HCT116 (cell line): ENCODE measurements at regions not wholly inside any gene's neighbourhood (a gene's known extent, or its start where the extent isn't known, plus 50 kb on each side); places are given as distances from the start of the nearest gene placed in this dataset.

ENCODE experiments used
- ATAC-seq: fragments of 200-7000 bp; cut with Tn5 transposase; 2 replicates; pipeline ENCODE4 v1.9.1; 2020; ENCODE audit warnings: mild to moderate bottlenecking, moderate library complexity
- BruUV-seq: library from RNA; stranded (reverse); fragments of 400-500 nt; replicated peaks from 2 replicates; lab custom pipeline; 2021; lab: Mats Ljungman, UMichigan
- CTCF ChIA-PET: fragments of 300-600 bp; sonication (Branson Sonifier 250); formaldehyde crosslinking; loops from one replicate; lab custom pipeline; 2021; ENCODE audit warnings: antibody characterized with exemption; lab: Charles Lee
- POLR2A ChIA-PET: fragments of 300-600, 350-600 bp; sonication (Branson Sonifier 250); formaldehyde crosslinking; loops from one replicate; lab custom pipeline; 2021; ENCODE audit warnings: antibody characterized with exemption; lab: Charles Lee
- RAD21 ChIA-PET, 2 experiments: fragments of 300-600 bp; sonication (Branson Sonifier 250); formaldehyde crosslinking; loops; one replicate each; lab custom pipeline; 2023; ENCODE audit warnings: low total read pairs in 2 of 2; ENCODE audit not compliant: uncharacterized antibody in 2 of 2, unreplicated experiment in 2 of 2, low non-redundant PET in 1 of 2; lab: Charles Lee
- DNase-seq: peaks from one replicate; pipeline ENCODE4 v3.0.0-alpha.2; 2010; ENCODE audit warnings: low read depth, low spot score
- H2AFZ ChIP-seq: fragments of 200-600 bp; shearing (Covaris generic), sonication (generic); 2 replicates; pipeline ENCODE4 v1.6.1; 2017; ENCODE audit warnings: low read depth, mixed run types, mixed read lengths, antibody characterized with exemption, low read length; ENCODE audit not compliant: poor library complexity, severe bottlenecking
- H3K27ac ChIP-seq: 2 replicates; pipeline ENCODE4 v1.5.1; 2012; ENCODE audit warnings: low read depth, low read length
- H3K27me3 ChIP-seq: fragments of 200-600 bp; sonication (generic); 2 replicates; pipeline ENCODE4 v1.6.1; 2016; ENCODE audit warnings: mixed run types, low read length, mixed read lengths; ENCODE audit not compliant: insufficient read depth
- H3K36me3 ChIP-seq, 2 experiments: fragments of 200-500 bp in 1 of 2; fragments of 200-600 bp in 1 of 2; sonication (Bioruptor generic) in 1 of 2; sonication (generic) in 1 of 2; 2 replicates each; pipeline versions ENCODE4 v1.5.1 to v1.6.1; 2014 to 2016; ENCODE audit warnings: low read length in 2 of 2, inconsistent platforms in 1 of 2, mixed read lengths in 1 of 2, mixed run types in 1 of 2; ENCODE audit not compliant: insufficient read depth in 2 of 2, control insufficient read depth in 1 of 2
- H3K4me1 ChIP-seq, 2 experiments: fragments of 200-600 bp in 1 of 2; sonication (generic) in 1 of 2; 2 replicates each; pipeline versions ENCODE4 v1.5.1 to v1.6.1; 2012 to 2017; ENCODE audit warnings: low read length in 2 of 2, inconsistent platforms in 1 of 2, mild to moderate bottlenecking in 1 of 2, mixed read lengths in 1 of 2, mixed run types in 1 of 2, moderate library complexity in 1 of 2; ENCODE audit not compliant: insufficient read depth in 2 of 2, control insufficient read depth in 1 of 2
- H3K4me2 ChIP-seq: fragments of 200-600 bp; sonication (generic); 2 replicates; pipeline ENCODE4 v1.6.1; 2017; ENCODE audit warnings: mixed run types, low read length, mixed read lengths
- H3K4me3 ChIP-seq, 2 experiments: fragments of 200-600 bp in 1 of 2; sonication (generic) in 1 of 2; replicated peaks in 1 of 2; 2 replicates each; pipeline ENCODE4 v1.5.1; 2011 to 2016; ENCODE audit warnings: low read length in 2 of 2, control low read depth in 1 of 2, low read depth in 1 of 2, mild to moderate bottlenecking in 1 of 2, mixed read lengths in 1 of 2, mixed run types in 1 of 2
- H3K79me2 ChIP-seq: fragments of 200-600 bp; sonication (generic); 2 replicates; pipeline ENCODE4 v1.6.1; 2017; ENCODE audit warnings: mild to moderate bottlenecking, mixed run types, low read length, moderate library complexity, mixed read lengths; ENCODE audit not compliant: insufficient read depth
- H3K9ac ChIP-seq: fragments of 200-600 bp; sonication (generic); 2 replicates; pipeline ENCODE4 v1.6.1; 2016; ENCODE audit warnings: low read length, mixed read lengths
- H3K9me2 ChIP-seq: fragments of 200-600 bp; sonication (generic), shearing (Covaris generic); 2 replicates; pipeline ENCODE4 v1.6.1; 2017; ENCODE audit warnings: mixed run types, mild to moderate bottlenecking, moderate library complexity; ENCODE audit not compliant: insufficient read depth
- H3K9me3 ChIP-seq, 2 experiments: fragments of 200-500 bp in 1 of 2; fragments of 200-600 bp in 1 of 2; sonication (Bioruptor generic) in 1 of 2; sonication (generic) in 1 of 2; 2 replicates each; pipeline ENCODE4 v1.6.1; 2014 to 2017; ENCODE audit warnings: low read length in 2 of 2, mixed read lengths in 2 of 2, inconsistent platforms in 1 of 2, low read depth in 1 of 2, mild to moderate bottlenecking in 1 of 2, mixed run types in 1 of 2, moderate library complexity in 1 of 2; ENCODE audit not compliant: control insufficient read depth in 1 of 2, insufficient read depth in 1 of 2
- H4K20me1 ChIP-seq: fragments of 200-600 bp; sonication (generic), shearing (Covaris generic); 2 replicates; pipeline ENCODE4 v1.6.1; 2017; ENCODE audit warnings: mixed run types, mild to moderate bottlenecking, moderate library complexity; ENCODE audit not compliant: insufficient read depth
- CBX3 ChIP-seq: IDR thresholded peaks from 2 replicates; pipeline ENCODE4 v1.6.1; 2012; ENCODE audit warnings: low read depth
- CTCF ChIP-seq, 3 experiments: fragments of 200-600 bp in 1 of 3; sonication (generic) in 1 of 3; IDR thresholded peaks in 2 of 3; conservative IDR thresholded peaks in 1 of 3; 2 replicates each; pipeline ENCODE4 v1.5.1; 2012 to 2017; ENCODE audit warnings: low read depth in 2 of 3, low read length in 2 of 3, antibody characterized with exemption in 1 of 3, borderline replicate concordance in 1 of 3, control low read depth in 1 of 3, mild to moderate bottlenecking in 1 of 3, mixed read lengths in 1 of 3, mixed run types in 1 of 3, moderate library complexity in 1 of 3; ENCODE audit not compliant: insufficient read depth in 1 of 3
- EGR1 ChIP-seq: IDR thresholded peaks from 2 replicates; pipeline ENCODE4 v1.6.1; 2012; ENCODE audit warnings: low read depth
- ELF1 ChIP-seq: IDR thresholded peaks from 2 replicates; pipeline ENCODE4 v1.6.1; 2012; ENCODE audit warnings: low read depth, borderline replicate concordance
- EZH2 ChIP-seq: fragments of 200-600 bp; sonication (generic); IDR thresholded peaks from 2 replicates; pipeline ENCODE4 v1.6.1; 2017; ENCODE audit warnings: antibody characterized with exemption, mixed run types
- EZH2phosphoT487 ChIP-seq: fragments of 200-600 bp; IDR thresholded peaks from 2 replicates; pipeline ENCODE4 v1.6.1; 2018; ENCODE audit warnings: antibody characterized with exemption, borderline replicate concordance
- FOSL1 ChIP-seq: IDR thresholded peaks from 2 replicates; pipeline ENCODE4 v1.6.1; 2012; ENCODE audit warnings: low read depth
- JUND ChIP-seq: IDR thresholded peaks from 2 replicates; pipeline ENCODE4 v1.6.1; 2012
- MAX ChIP-seq: IDR thresholded peaks from 2 replicates; pipeline ENCODE4 v1.6.1; 2012
- POLR2A ChIP-seq: IDR thresholded peaks from 2 replicates; pipeline ENCODE4 v1.7.0; 2011; ENCODE audit warnings: borderline replicate concordance; ENCODE audit not compliant: insufficient read depth, insufficient read length; ENCODE audit errors: extremely low read depth
- POLR2AphosphoS5 ChIP-seq: IDR thresholded peaks from 2 replicates; pipeline ENCODE4 v1.6.1; 2011; ENCODE audit warnings: mild to moderate bottlenecking, low read depth, low read length, moderate library complexity
- RAD21 ChIP-seq: IDR thresholded peaks from 2 replicates; pipeline ENCODE4 v1.6.1; 2012; ENCODE audit warnings: low read depth, mild to moderate bottlenecking
- REST ChIP-seq: IDR thresholded peaks from 2 replicates; pipeline ENCODE4 v1.6.1; 2012; ENCODE audit warnings: low read depth
- SIN3A ChIP-seq: IDR thresholded peaks from 2 replicates; pipeline ENCODE4 v1.6.1; 2012; ENCODE audit warnings: low read depth
- SRF ChIP-seq: IDR thresholded peaks from 2 replicates; pipeline ENCODE4 v1.6.1; 2012; ENCODE audit warnings: low read depth
- TCF7L2 ChIP-seq: IDR thresholded peaks from 2 replicates; pipeline ENCODE4 v1.7.0; 2011; ENCODE audit warnings: borderline replicate concordance, inconsistent platforms; ENCODE audit not compliant: insufficient read depth, insufficient read length; ENCODE audit errors: extremely low read depth
- ZFX ChIP-seq: fragments of 450-650 bp; IDR thresholded peaks from 2 replicates; pipeline ENCODE4 v1.6.1; 2017
- ZNF274 ChIP-seq: fragments of 200-500 bp; sonication (Bioruptor generic); IDR thresholded peaks from 2 replicates; pipeline ENCODE4 v1.6.1; 2014; ENCODE audit warnings: mild to moderate bottlenecking, low read depth, low read length, inconsistent platforms
- intact Hi-C: fragments of 100-400 bp; cut with micrococcal nuclease; formaldehyde crosslinking; loops from 2 replicates; pipeline ENCODE4 v1.10.0; 2022
- TF ChIP-seq, protein P1 (sequence below): IDR thresholded peaks from 2 replicates; pipeline ENCODE4 v1.6.1; 2011; ENCODE audit warnings: mild to moderate bottlenecking, low read length, moderate library complexity; ENCODE audit not compliant: insufficient replicate concordance; ENCODE audit errors: extremely low read depth

GRCh38 chr2:77797088-77797487 is 274.9 kb upstream of the LRRTM4 start:
- H2AFZ ChIP-seq = no peak overlapping the region
- no peak overlapping the region for H3K9ac ChIP-seq
- H3K79me2 ChIP-seq = no peaks in the 10 kb centered on the region
- no peaks in the 10 kb centered on the region for H3K9me2 ChIP-seq
- no peak overlapping the region for H3K27ac ChIP-seq
- DNase-seq (no peak), ATAC-seq (no peak)
- no peaks in the 10 kb centered on the region for H4K20me1 ChIP-seq
- H3K27me3 ChIP-seq = no peaks in the 10 kb centered on the region
- intact Hi-C loops = no loop called here
- POLR2A ChIA-PET = no interaction called here
- CTCF ChIA-PET = no interaction called here
- H3K4me2 ChIP-seq = no peak overlapping the region
- BruUV-seq = no TSS peak
- H3K4me1 ChIP-seq = no peaks in the 10 kb centered on the region
- RAD21 ChIA-PET = no interaction called here
- H3K36me3 ChIP-seq = no peaks in the 10 kb centered on the region
- TF ChIP-seq ZNF274 = no peak
- no peak for TF ChIP-seq SIN3A
- no peak for TF ChIP-seq POLR2AphosphoS5
- TF ChIP-seq, protein P1, sequence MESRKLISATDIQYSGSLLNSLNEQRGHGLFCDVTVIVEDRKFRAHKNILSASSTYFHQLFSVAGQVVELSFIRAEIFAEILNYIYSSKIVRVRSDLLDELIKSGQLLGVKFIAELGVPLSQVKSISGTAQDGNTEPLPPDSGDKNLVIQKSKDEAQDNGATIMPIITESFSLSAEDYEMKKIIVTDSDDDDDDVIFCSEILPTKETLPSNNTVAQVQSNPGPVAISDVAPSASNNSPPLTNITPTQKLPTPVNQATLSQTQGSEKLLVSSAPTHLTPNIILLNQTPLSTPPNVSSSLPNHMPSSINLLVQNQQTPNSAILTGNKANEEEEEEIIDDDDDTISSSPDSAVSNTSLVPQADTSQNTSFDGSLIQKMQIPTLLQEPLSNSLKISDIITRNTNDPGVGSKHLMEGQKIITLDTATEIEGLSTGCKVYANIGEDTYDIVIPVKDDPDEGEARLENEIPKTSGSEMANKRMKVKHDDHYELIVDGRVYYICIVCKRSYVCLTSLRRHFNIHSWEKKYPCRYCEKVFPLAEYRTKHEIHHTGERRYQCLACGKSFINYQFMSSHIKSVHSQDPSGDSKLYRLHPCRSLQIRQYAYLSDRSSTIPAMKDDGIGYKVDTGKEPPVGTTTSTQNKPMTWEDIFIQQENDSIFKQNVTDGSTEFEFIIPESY = no peak
- TF ChIP-seq EGR1 = no peak
- TF ChIP-seq POLR2A = no peak
- TF ChIP-seq CBX3 = no peak
- TF ChIP-seq RAD21 = no peak
- TF ChIP-seq FOSL1 = no peak
- TF ChIP-seq TCF7L2 = no peak
- no peak for TF ChIP-seq MAX
- TF ChIP-seq EZH2phosphoT487 = no peak
- TF ChIP-seq REST = no peak
- no peak for TF ChIP-seq SRF
- TF ChIP-seq ELF1 = no peak
- no peak for TF ChIP-seq ZFX
- TF ChIP-seq JUND = no peak
- TF ChIP-seq EZH2 = no peak
- TF ChIP-seq CTCF (IDR thresholded peaks at IDR 0.05 in 2 of 3, conservative IDR thresholded peaks at IDR 0.05 in 1 of 3; ENCODE audit: borderline replicate concordance in 1 of 3, insufficient read depth in 1 of 3, low read depth in 2 of 3, low read length in 2 of 3) = no peak
- TF ChIP-seq, all 23 proteins: peak for 0
- peaks cover 0 to 3% of the 10 kb centered on the region in 2 experiments; a peak in 2 of 4 replicates for H3K9me3 ChIP-seq
- H3K4me3 ChIP-seq = no peak overlapping the region
